ENCODE measurements at regions not wholly inside any gene's neighbourhood (a gene's known extent, or its start where the extent isn't known, plus 50 kb on each side); places are given as distances from the start of the nearest gene placed in this dataset.
A peak's percentile ranks its signal among the peaks of the same experiment; 100 is the strongest.

GRCh38 chr6:93727447-93727846 lies 308.1 kb upstream of the EPHA7 start:
- H3K27ac ChIP-seq: no peak overlapping the region
- no peaks in the 10 kb centered on the region for H3K4me1 ChIP-seq
- no peak overlapping the region for H3K4me3 ChIP-seq
- H3K27me3 ChIP-seq: no peaks in the 10 kb centered on the region
- no peak for TF ChIP-seq CTCF (IDR thresholded peaks at IDR 0.05)
- no peak for TF ChIP-seq POLR2A (IDR thresholded peaks at IDR 0.05)
- no peaks in the 10 kb centered on the region for H3K36me3 ChIP-seq
- DNase-seq: no peak
- no peaks in the 10 kb centered on the region for H3K9me3 ChIP-seq

GRCh38 chr6:93721386-93722048 lies 302.2 kb upstream of the EPHA7 start:
- H3K4me1 ChIP-seq: no peaks in the 10 kb centered on the region
- no peak overlapping the region for H3K4me3 ChIP-seq
- no peaks in the 10 kb centered on the region for H3K27me3 ChIP-seq
- H3K36me3 ChIP-seq: no peaks in the 10 kb centered on the region
- H3K9me3 ChIP-seq: no peaks in the 10 kb centered on the region
- no peak for DNase-seq
- no peak overlapping the region for H3K27ac ChIP-seq
- TF ChIP-seq POLR2A (IDR thresholded peaks at IDR 0.05) (no peak), CTCF (IDR thresholded peaks at IDR 0.05) (peak in 3 of 6 experiments; percentile 26 to 48 (median 46))

DNA sequence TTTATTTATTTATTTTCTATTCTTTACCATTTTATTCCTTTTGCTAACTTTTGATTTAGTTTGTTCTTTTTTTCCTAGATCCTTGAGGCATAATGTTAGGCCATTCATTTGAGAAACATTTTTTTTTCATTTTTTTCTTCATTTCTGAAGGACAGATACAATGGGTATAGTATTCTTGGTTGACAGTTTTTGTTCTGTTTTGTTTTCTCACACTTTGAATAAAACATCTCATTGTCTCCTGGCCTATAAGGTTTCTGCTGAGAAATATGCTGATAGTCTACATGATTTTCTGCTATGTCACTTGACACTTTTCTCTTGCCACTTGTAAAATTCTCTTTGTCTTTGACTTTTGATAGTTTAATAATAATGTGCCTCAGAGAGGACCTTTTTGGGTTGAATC lies 294.6 kb upstream of the EPHA7 start:
- Histone ChIP-seq H3K4me3 (no peak overlapping the region), H3K4me1 (no peaks in the 10 kb centered on the region), H3K36me3 (no peaks in the 10 kb centered on the region), H3K27me3 (no peaks in the 10 kb centered on the region), H3K27ac (no peak overlapping the region), H3K9me3 (no peaks in the 10 kb centered on the region)
- no peak for DNase-seq
- TF ChIP-seq CTCF (IDR thresholded peaks at IDR 0.05): no peak
- TF ChIP-seq POLR2A (IDR thresholded peaks at IDR 0.05): no peak

DNA sequence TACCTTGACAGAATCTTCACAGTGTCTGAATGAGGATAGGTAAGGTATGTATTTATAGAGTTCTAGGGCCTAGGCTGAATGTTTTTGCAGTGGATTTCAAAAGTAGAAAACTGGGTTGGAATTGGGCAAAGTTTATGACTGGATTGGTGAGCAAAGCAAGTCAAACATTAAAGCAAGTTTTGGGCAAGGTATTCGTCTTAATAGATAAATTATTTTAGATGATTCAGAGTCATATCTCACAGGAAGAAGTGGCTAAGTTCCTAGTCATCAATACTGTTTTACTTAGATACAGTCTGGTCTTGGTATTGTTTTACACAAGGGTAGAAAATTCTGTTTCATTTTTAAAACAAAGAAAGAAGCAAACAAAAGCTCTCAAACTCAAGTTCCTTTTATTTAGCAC lies 284.1 kb upstream of the EPHA7 start:
- H3K27ac ChIP-seq: no peak overlapping the region
- H3K27me3 ChIP-seq: no peaks in the 10 kb centered on the region
- TF ChIP-seq CTCF (IDR thresholded peaks at IDR 0.05) (no peak), POLR2A (IDR thresholded peaks at IDR 0.05) (no peak)
- H3K4me1 ChIP-seq: no peaks in the 10 kb centered on the region
- H3K36me3 ChIP-seq: no peaks in the 10 kb centered on the region
- no peak overlapping the region for H3K4me3 ChIP-seq
- DNase-seq: no peak
- peaks cover 0 to 9% (median 0%) of the 10 kb centered on the region in 4 donors for H3K9me3 ChIP-seq

- no peak overlapping the region for H3K4me3 ChIP-seq
- H3K27me3 ChIP-seq: no peaks in the 10 kb centered on the region
- H3K27ac ChIP-seq: no peak overlapping the region
- H3K4me1 ChIP-seq: no peaks in the 10 kb centered on the region
- H3K9me3 ChIP-seq: no peaks in the 10 kb centered on the region
- no peak for TF ChIP-seq POLR2A (IDR thresholded peaks at IDR 0.05)
- no peak for TF ChIP-seq CTCF (IDR thresholded peaks at IDR 0.05)
- no peaks in the 10 kb centered on the region for H3K36me3 ChIP-seq
- DNase-seq: no peak
Measured at GRCh38 chr6:93701526-93701925, 282.2 kb upstream of the EPHA7 start.

- no peaks in the 10 kb centered on the region for H3K27me3 ChIP-seq
- no peak for TF ChIP-seq CTCF (IDR thresholded peaks at IDR 0.05)
- TF ChIP-seq POLR2A (IDR thresholded peaks at IDR 0.05): no peak
- H3K4me3 ChIP-seq: no peak overlapping the region
- no peaks in the 10 kb centered on the region for H3K36me3 ChIP-seq
- no peak overlapping the region for H3K27ac ChIP-seq
- no peaks in the 10 kb centered on the region for H3K9me3 ChIP-seq
- DNase-seq: no peak
- H3K4me1 ChIP-seq: no peaks in the 10 kb centered on the region
Measured at GRCh38 chr6:93685494-93685893, 266.1 kb upstream of the EPHA7 start.
